GM18861 (cell line): ENCODE measurements at regions not wholly inside any gene's neighbourhood (a gene's known extent, or its start where the extent isn't known, plus 50 kb on each side); places are given as distances from the start of the nearest gene placed in this dataset.
"Not testable (repeated sequence)": the region's sequence is repeated elsewhere in the genome, so short reads cannot be mapped to it uniquely, and the experiment has no call there.

Experiments used
- ATAC-seq: cut with Tn5 transposase; IDR thresholded peaks from one replicate; pipeline ENCODE4 v1.9.1; 2021; ENCODE audit not compliant: unreplicated experiment

- ATAC-seq: no peak
These were observed 143.4 kb downstream of the TRIML1 start for GRCh38 chr4:188282471-188283232.

- no peak for ATAC-seq
These were observed 148.1 kb downstream of the TRIML1 start for GRCh38 chr4:188287169-188287894.

GRCh38 chr4:188289531-188290125 lies 150.4 kb downstream of the TRIML1 start:
- ATAC-seq: no peak

- ATAC-seq: no peak
These were observed 156.7 kb downstream of the TRIML1 start for GRCh38 chr4:188295899-188296298.

GRCh38 chr4:188296331-188296730 lies 157.1 kb downstream of the TRIML1 start:
- ATAC-seq: no peak

GRCh38 chr4:188297873-188298272 lies 158.6 kb downstream of the TRIML1 start:
- ATAC-seq: no peak

GRCh38 chr4:188299161-188299560 lies 159.9 kb downstream of the TRIML1 start:
- ATAC-seq: no peak

- no peak for ATAC-seq
These were observed 161.1 kb downstream of the TRIML1 start for GRCh38 chr4:188300385-188300784.

GRCh38 chr4:188305690-188306089 lies 166.4 kb downstream of the TRIML1 start:
- ATAC-seq: no peak

- ATAC-seq: no peak
These were observed 168.3 kb downstream of the TRIML1 start for GRCh38 chr4:188307591-188307990.

GRCh38 chr4:188308142-188308541 lies 168.9 kb downstream of the TRIML1 start:
- no peak for ATAC-seq

GRCh38 chr4:188316391-188316790 lies 177.2 kb downstream of the TRIML1 start:
- ATAC-seq: no peak

GRCh38 chr4:188328966-188329365 lies 189.7 kb downstream of the TRIML1 start:
- ATAC-seq: no peak

- ATAC-seq: no peak
These were observed 190.3 kb downstream of the TRIML1 start for GRCh38 chr4:188329521-188329920.

GRCh38 chr4:188332265-188332664 lies 193.0 kb downstream of the TRIML1 start:
- no peak for ATAC-seq

- ATAC-seq: no peak
These were observed 197.7 kb downstream of the TRIML1 start for GRCh38 chr4:188336891-188337290.

GRCh38 chr4:188341428-188341827 lies 202.2 kb downstream of the TRIML1 start:
- ATAC-seq: no peak

GRCh38 chr4:188346171-188346809 lies 207.0 kb downstream of the TRIML1 start:
- no peak for ATAC-seq

GRCh38 chr4:188347339-188347738 lies 208.1 kb downstream of the TRIML1 start:
- no peak for ATAC-seq

GRCh38 chr4:188349569-188349968 lies 210.3 kb downstream of the TRIML1 start:
- not testable (repeated sequence) for ATAC-seq

- no peak for ATAC-seq
These were observed 224.0 kb downstream of the TRIML1 start for GRCh38 chr4:188363196-188363595.

- no peak for ATAC-seq
These were observed 231.5 kb downstream of the TRIML1 start for GRCh38 chr4:188370777-188371176.
